SIG-M5 treated with dmso at 0.1 percent for 504 hours (cell line): ENCODE measurements at regions not wholly inside any gene's neighbourhood (a gene's known extent, or its start where the extent isn't known, plus 50 kb on each side); places are given as distances from the start of the nearest gene placed in this dataset.

Experiments used
- DNase-seq: peaks from one replicate; lab custom pipeline; 2025; ENCODE audit not compliant: unreplicated experiment; lab: John Stamatoyannopoulos, UW

DNA sequence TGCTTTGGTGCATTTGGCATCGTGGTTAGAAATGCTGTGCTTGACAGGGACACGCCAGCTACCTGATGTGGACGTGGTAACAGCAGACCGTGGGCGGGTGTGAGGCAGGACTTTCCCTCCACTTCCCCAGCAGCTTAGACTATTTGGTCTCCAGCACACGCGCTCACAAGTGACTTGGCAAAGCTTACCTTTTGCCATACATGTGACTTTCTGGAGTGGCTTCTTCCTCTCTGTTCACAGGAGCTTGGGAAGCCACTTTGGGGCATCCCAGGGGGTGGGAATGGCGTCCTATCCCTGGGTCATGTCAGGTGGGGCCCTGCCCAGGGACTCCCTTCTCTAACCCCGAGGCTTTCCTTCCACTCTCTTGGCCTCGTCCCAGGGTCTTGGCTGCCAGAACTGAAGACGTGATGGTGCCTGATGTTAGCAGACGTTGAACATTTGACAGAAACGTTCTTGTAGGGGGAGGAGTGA is 228.7 kb upstream of the KLF6 start:
- no peak for DNase-seq

- no peak for DNase-seq
These were observed 227.8 kb upstream of the KLF6 start for GRCh38 chr10:4012848-4013247.

DNA sequence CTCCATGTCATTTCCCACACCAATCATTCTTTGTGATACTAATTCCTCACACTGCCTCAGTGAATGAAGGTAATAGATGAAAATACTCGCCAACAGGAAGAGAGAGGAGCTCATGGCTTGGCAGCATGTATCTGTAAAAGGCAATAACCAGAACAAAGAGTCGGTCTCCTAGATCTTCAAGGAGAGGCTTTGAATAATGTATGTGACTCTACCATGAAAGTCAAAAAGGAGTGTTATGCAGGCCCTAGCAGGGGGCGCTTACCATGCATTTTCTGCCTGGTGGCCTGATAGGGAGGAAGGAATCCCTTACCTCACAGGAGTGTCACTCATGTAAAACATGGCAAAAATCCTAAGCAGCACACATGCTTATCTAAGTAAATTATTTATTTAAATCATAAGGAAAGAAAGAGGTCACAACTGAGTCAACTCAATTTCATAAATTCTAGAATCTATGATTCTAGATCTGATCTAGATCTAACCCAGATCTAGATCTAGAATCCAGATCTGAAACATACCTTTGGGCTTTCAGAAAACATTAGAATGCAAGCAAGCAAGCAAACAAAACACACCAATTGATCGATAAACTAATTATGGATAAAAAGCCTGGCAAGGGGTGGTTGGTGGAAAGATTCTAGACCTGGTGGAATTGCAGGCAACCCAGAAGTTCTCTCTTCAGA is 226.3 kb upstream of the KLF6 start:
- no peak for DNase-seq

- no peak for DNase-seq
These were observed 223.8 kb upstream of the KLF6 start for GRCh38 chr10:4008676-4009382.

- DNase-seq: no peak
These were observed 222.8 kb upstream of the KLF6 start for GRCh38 chr10:4007771-4008170.

DNA sequence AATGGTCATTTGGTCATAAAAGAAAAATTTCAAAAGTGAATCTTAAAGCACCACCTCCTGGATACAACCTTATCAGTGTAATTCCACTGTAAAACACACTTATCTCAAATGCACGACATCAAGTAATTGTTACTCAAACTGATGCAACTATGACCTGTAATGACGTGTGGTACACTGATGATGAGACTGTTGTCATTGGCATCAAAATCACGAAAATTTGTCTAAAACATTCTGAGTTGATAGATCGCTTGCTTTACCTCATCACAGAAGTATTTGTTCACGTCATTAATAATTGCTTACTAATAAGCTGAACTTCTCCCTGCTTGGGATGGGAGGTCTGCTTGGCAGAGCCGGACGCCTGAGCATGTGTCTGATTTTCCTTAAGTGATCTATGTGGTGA is 221.8 kb upstream of the KLF6 start:
- DNase-seq: no peak

- peak; percentile 11 for DNase-seq
These were observed 221.0 kb upstream of the KLF6 start for GRCh38 chr10:4006051-4006450.

DNA sequence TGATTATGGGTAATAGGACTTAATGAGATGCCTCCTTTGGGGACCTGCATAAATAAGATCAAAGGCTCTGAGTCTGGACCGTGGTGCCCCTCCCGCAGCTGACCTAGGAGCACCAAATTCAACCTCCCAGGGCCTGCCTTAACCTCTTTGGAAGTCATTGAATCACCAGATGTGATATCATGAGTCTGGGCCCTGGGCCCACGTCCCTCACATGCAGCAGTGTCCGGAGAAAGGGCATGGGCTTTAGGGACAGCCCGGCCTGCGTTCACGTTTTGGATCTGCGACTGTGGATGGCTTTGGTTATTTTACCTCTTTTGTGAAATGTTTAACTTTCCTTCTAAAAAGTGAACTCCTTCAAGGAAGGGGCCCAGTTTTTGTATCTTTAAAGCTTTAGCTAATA is 220.0 kb upstream of the KLF6 start:
- no peak for DNase-seq

GRCh38 chr10:4004144-4004543 is 219.1 kb upstream of the KLF6 start:
- DNase-seq: no peak

- DNase-seq: no peak
These were observed 218.5 kb upstream of the KLF6 start for GRCh38 chr10:4003348-4003973.

DNA sequence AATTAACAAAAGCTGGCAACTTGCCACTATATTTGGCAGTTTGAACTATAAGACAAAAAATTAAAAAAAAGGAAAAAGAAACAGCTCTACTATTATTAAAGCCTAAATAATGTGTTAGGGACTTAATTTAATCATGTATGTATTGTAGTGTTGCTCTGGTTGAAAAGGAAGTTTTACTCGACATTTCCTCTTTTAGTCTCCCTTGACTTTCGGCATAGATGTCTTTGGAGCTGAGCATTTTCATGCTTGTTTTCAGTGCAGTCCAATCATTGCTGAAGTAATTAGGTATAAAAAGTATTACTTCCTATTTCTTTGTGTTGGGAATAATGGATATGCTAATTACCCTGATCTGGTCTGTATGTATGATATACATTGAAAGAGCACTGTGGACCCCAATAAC is 216.8 kb upstream of the KLF6 start:
- DNase-seq: no peak

DNA sequence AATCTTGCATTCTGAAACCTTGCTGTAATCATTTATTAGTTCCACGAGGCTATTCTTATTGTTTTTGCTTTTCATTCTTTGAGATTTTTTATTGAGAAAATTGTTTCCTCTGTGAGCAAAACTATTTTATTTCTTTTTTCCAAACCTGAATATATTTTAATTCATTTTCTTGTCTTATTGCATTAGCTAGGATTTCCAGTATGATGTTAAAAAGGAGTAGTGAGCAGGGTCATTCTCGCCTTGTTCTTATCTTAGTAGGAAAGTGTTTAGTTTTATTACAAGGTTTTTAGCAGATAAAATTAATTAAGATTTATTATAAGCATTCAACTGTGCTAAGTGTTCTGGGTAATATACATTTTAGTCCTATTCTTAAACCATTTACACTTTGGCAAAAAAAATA is 214.6 kb upstream of the KLF6 start:
- DNase-seq: no peak

DNA sequence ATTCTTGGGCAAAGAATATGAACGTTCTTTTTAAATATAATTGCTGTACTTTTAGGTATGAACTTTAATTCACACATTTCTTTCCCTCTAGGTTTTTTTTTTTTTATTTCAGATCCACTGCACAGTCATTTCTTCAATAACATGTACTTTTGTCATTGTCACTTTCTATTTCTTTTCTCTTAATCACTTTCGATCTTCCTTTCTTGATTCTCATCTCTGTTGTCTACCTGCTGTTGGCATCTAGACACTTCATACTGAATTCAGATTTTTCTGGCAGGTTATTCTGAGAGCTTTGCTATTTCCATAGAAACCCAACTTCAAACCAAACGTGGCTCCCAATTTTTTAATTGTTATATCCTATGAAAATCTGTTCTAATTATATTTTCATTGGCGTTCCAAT is 211.7 kb upstream of the KLF6 start:
- no peak for DNase-seq

- no peak for DNase-seq
These were observed 210.5 kb upstream of the KLF6 start for GRCh38 chr10:3995302-3996210.

- no peak for DNase-seq
These were observed 207.6 kb upstream of the KLF6 start for GRCh38 chr10:3992382-3993178.

DNA sequence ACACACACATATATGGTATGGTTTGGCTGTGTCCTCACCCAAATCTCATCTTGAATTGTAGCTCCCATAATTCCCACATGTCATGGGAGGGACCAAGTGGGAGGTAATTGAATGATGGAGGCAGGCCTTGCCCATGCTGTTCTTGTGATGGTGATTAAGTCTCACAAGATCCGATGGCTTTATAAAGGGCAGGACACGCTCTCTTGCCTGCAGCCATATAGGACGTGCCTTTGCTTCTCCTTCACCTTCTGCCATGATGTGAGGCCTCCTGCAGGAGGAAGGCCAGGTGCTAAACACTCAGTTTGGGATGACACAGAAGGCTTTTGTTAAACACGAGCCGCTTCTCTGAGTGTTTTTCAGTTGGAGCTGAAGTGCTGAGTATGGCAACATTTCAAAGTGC is 205.3 kb upstream of the KLF6 start:
- DNase-seq: no peak

DNA sequence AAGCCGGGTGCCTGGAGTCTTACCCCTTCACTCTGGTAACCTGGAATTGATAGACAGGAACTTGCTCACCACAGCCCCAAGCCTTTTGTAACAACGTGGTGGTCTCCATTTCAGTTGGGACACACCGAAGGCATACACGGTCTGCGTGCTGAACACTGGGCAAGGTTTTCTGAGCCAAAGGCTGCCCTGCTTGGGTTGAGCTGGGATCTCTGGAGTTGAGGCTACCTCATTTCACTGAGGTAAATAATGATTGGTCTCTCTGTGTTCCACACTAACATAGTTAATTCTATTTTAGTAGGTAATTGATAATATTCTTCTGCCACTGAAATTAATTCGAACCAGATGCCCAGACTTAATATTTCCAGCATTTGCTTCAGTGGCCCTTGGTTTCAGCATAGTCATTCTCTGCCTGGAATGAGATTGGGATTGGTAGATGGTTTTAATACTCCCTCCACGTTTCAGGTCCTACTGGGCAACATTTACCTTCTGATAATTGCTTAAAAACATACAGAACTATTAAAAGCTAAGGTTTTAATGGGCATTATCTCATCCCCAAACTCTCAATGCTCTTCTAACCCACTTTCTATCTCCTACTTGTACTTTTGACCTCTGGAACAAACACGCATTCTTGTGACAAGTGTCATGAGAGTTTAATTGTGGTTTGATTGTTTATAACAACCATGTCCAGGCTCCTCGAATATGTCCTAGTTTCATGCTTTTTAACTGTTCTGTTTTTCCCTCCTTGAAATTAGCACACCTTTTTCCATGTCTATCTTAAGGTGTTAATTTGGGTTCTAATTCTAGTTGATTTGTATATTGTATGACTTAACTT is 202.3 kb upstream of the KLF6 start:
- no peak for DNase-seq

GRCh38 chr10:3986493-3987142 is 201.6 kb upstream of the KLF6 start:
- no peak for DNase-seq
